GM21576 (cell line): ENCODE measurements at regions not wholly inside any gene's neighbourhood (a gene's known extent, or its start where the extent isn't known, plus 50 kb on each side); places are given as distances from the start of the nearest gene placed in this dataset.
"Not testable (repeated sequence)": the region's sequence is repeated elsewhere in the genome, so short reads cannot be mapped to it uniquely, and the experiment has no call there.

Source experiments
- ATAC-seq: cut with Tn5 transposase; IDR thresholded peaks from one replicate; pipeline ENCODE4 v1.9.1; 2021; ENCODE audit warnings: mild to moderate bottlenecking, moderate library complexity; ENCODE audit not compliant: unreplicated experiment

- ATAC-seq, result no peak
Observed at GRCh38 chr10:6706725-6707124, 126.6 kb upstream of the PRKCQ start.

GRCh38 chr10:6704896-6705295, 124.8 kb upstream of the PRKCQ start:
- no peak for ATAC-seq

GRCh38 chr10:6702833-6703232, 122.8 kb upstream of the PRKCQ start:
- not testable (repeated sequence) for ATAC-seq

- no peak for ATAC-seq
Observed at GRCh38 chr10:6702030-6702429, 122.0 kb upstream of the PRKCQ start.

GRCh38 chr10:6701289-6701688, 121.2 kb upstream of the PRKCQ start:
- ATAC-seq, result no peak

- no peak for ATAC-seq
Observed at GRCh38 chr10:6700066-6700465, 120.0 kb upstream of the PRKCQ start.

- ATAC-seq, result no peak
Observed at GRCh38 chr10:6699336-6699735, 119.3 kb upstream of the PRKCQ start.

GRCh38 chr10:6695519-6695918, 115.4 kb upstream of the PRKCQ start:
- ATAC-seq, result no peak

- ATAC-seq, result no peak
Observed at GRCh38 chr10:6694447-6695140, 114.5 kb upstream of the PRKCQ start.

GRCh38 chr10:6692856-6693255, 112.8 kb upstream of the PRKCQ start:
- no peak for ATAC-seq

- no peak for ATAC-seq
Observed at GRCh38 chr10:6692103-6692502, 112.0 kb upstream of the PRKCQ start.

- no peak for ATAC-seq
Observed at GRCh38 chr10:6689036-6689435, 109.0 kb upstream of the PRKCQ start.

- no peak for ATAC-seq
Observed at GRCh38 chr10:6680735-6681134, 100.7 kb upstream of the PRKCQ start.

- ATAC-seq, result no peak
Observed at GRCh38 chr10:6678956-6679355, 98.9 kb upstream of the PRKCQ start.

- no peak for ATAC-seq
Observed at GRCh38 chr10:6678211-6678803, 98.2 kb upstream of the PRKCQ start.

- ATAC-seq, result not testable (repeated sequence)
Observed at GRCh38 chr10:6677129-6677528, 97.1 kb upstream of the PRKCQ start.

- ATAC-seq, result no peak
Observed at GRCh38 chr10:6674291-6674690, 94.2 kb upstream of the PRKCQ start.

- ATAC-seq, result no peak
Observed at GRCh38 chr10:6671976-6672375, 91.9 kb upstream of the PRKCQ start.

- no peak for ATAC-seq
Observed at GRCh38 chr10:6669269-6669859, 89.3 kb upstream of the PRKCQ start.

- no peak for ATAC-seq
Observed at GRCh38 chr10:6667679-6668270, 87.7 kb upstream of the PRKCQ start.

- ATAC-seq, result no peak
Observed at GRCh38 chr10:6667150-6667549, 87.1 kb upstream of the PRKCQ start.

GRCh38 chr10:6665847-6666246, 85.8 kb upstream of the PRKCQ start:
- no peak for ATAC-seq
